ENCODE measurements at regions not wholly inside any gene's neighbourhood (a gene's known extent, or its start where the extent isn't known, plus 50 kb on each side); places are given as distances from the start of the nearest gene placed in this dataset.

DNA sequence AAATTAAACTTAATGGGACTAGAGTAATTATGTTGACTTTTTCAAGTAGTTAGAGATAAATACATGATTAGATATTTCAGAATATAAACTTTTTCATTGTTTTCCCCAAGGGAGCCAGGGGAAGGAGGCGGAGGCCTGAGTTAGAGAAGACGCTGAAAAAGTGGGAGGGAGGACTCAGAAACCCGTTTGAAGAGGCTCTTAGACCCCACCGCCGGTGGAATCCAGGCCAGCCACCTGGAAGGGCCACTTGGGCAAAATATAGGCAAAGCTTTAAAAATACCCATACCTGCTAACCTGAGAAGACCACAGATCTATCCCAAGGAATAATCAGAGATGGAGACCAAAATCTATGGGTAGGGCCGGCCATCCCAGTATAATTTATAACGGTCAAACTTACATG, 242.6 kb downstream of the PTPRU start:
- Histone ChIP-seq H3K36me3 (ENCODE audit: insufficient read depth, low read length) (no peaks in the 10 kb centered on the region), H3K9me2 (replicated peaks; ENCODE audit: low read depth, low read length) (no peaks in the 10 kb centered on the region), H3F3A (ENCODE audit: low read depth) (no peaks in the 10 kb centered on the region), H4K20me1 (ENCODE audit: insufficient read depth, low read length, poor library complexity, severe bottlenecking) (no peaks in the 10 kb centered on the region), H3K4me2 (ENCODE audit: low read depth, low read length, poor library complexity, severe bottlenecking) (no peak overlapping the region), H3K9ac (ENCODE audit: low read depth, low read length, poor library complexity, severe bottlenecking) (no peak overlapping the region), H3K4me3 (ENCODE audit: low read length, poor library complexity, severe bottlenecking) (no peak overlapping the region), H3K27me3 (ENCODE audit: insufficient read depth, low read length, poor library complexity, severe bottlenecking) (no peaks in the 10 kb centered on the region), H3K9me3 (ENCODE audit: insufficient read depth, low read depth, low read length) (no peaks in the 10 kb centered on the region), H3K4me1 (ENCODE audit: insufficient read depth, low read length, poor library complexity, severe bottlenecking) (no peaks in the 10 kb centered on the region), H3K79me2 (ENCODE audit: insufficient read depth, low read length) (no peaks in the 10 kb centered on the region), H2AFZ (ENCODE audit: low read length) (no peak overlapping the region)
- TF ChIP-seq, protein P1, sequence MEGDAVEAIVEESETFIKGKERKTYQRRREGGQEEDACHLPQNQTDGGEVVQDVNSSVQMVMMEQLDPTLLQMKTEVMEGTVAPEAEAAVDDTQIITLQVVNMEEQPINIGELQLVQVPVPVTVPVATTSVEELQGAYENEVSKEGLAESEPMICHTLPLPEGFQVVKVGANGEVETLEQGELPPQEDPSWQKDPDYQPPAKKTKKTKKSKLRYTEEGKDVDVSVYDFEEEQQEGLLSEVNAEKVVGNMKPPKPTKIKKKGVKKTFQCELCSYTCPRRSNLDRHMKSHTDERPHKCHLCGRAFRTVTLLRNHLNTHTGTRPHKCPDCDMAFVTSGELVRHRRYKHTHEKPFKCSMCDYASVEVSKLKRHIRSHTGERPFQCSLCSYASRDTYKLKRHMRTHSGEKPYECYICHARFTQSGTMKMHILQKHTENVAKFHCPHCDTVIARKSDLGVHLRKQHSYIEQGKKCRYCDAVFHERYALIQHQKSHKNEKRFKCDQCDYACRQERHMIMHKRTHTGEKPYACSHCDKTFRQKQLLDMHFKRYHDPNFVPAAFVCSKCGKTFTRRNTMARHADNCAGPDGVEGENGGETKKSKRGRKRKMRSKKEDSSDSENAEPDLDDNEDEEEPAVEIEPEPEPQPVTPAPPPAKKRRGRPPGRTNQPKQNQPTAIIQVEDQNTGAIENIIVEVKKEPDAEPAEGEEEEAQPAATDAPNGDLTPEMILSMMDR (conservative IDR thresholded peaks at IDR 0.05; ENCODE audit: low read length) = no peak
- TF ChIP-seq EZH2phosphoT487 (IDR thresholded peaks at IDR 0.05; ENCODE audit: borderline replicate concordance) = no peak

DNA sequence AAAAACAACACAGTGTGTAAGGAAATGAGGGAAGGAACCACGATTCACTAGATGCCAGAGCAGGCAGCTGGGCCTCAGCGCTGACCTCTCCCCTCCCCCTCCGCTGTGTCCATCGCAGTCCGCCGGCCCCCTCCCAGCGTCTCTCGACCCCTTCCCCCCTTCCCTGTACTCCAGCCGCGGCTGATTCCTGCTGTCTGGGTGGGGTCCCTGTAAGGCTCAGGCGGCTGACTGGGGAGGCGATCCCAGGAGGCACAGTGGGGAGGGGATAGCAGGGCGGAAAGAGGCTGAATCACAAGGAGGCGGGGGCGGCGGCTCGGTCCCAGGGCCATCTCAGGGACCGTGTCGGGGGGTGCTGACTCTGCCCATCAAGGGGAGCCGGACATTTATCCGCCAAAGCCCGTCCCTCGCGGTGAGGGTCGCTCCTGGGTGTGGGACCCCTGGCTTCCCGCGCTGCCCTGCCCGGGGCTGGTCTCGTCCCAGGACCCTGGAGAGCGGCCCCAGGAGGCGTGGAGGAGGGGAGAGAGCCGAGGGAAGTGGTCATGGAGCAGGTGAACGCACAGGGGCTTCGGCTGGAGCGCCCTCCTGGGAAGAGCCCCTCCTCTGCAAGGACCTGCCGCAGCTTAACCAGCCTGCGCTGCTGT, 241.9 kb downstream of the PTPRU start:
- Histone ChIP-seq H3K79me2 (ENCODE audit: insufficient read depth, low read length) (no peaks in the 10 kb centered on the region), H3K4me1 (ENCODE audit: insufficient read depth, low read length, poor library complexity, severe bottlenecking) (no peaks in the 10 kb centered on the region), H2AFZ (ENCODE audit: low read length) (no peak overlapping the region), H3K9me2 (replicated peaks; ENCODE audit: low read depth, low read length) (no peaks in the 10 kb centered on the region), H4K20me1 (ENCODE audit: insufficient read depth, low read length, poor library complexity, severe bottlenecking) (no peaks in the 10 kb centered on the region), H3K36me3 (ENCODE audit: insufficient read depth, low read length) (no peaks in the 10 kb centered on the region), H3F3A (ENCODE audit: low read depth) (no peaks in the 10 kb centered on the region), H3K4me2 (ENCODE audit: low read depth, low read length, poor library complexity, severe bottlenecking) (no peak overlapping the region), H3K27me3 (ENCODE audit: insufficient read depth, low read length, poor library complexity, severe bottlenecking) (no peaks in the 10 kb centered on the region), H3K4me3 (ENCODE audit: low read length, poor library complexity, severe bottlenecking) (no peak overlapping the region), H3K9ac (ENCODE audit: low read depth, low read length, poor library complexity, severe bottlenecking) (no peak overlapping the region), H3K9me3 (ENCODE audit: insufficient read depth, low read depth, low read length) (no peaks in the 10 kb centered on the region)
- TF ChIP-seq, protein P1 (conservative IDR thresholded peaks at IDR 0.05; ENCODE audit: low read length) = no peak
- TF ChIP-seq EZH2phosphoT487 (IDR thresholded peaks at IDR 0.05; ENCODE audit: borderline replicate concordance) = no peak

DNA sequence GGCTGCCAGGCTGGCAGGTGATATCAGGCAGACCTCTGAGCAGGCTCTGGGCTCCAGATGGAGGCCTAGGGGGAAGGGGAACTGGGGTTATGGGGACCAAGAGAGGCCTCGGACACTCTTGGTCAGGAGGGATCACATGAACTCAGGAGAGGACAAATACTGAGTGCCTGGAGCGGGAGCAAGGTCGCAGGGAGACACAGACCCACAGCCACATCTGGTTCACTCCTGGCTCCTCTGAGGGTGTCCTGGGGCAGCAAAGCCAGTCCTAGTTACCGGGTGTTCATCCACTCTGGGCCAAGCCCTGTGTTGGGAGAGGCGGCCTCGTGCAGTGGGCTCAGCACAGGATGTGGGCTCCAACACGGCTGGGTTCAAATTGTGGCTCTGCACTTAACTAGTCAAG, 239.0 kb downstream of the PTPRU start:
- Histone ChIP-seq H3F3A (ENCODE audit: low read depth) (no peaks in the 10 kb centered on the region), H3K4me1 (ENCODE audit: insufficient read depth, low read length, poor library complexity, severe bottlenecking) (no peaks in the 10 kb centered on the region), H3K9me3 (ENCODE audit: insufficient read depth, low read depth, low read length) (no peaks in the 10 kb centered on the region), H3K27me3 (ENCODE audit: insufficient read depth, low read length, poor library complexity, severe bottlenecking) (no peaks in the 10 kb centered on the region), H3K4me3 (ENCODE audit: low read length, poor library complexity, severe bottlenecking) (no peak overlapping the region), H4K20me1 (ENCODE audit: insufficient read depth, low read length, poor library complexity, severe bottlenecking) (no peaks in the 10 kb centered on the region), H3K36me3 (ENCODE audit: insufficient read depth, low read length) (no peaks in the 10 kb centered on the region), H3K79me2 (ENCODE audit: insufficient read depth, low read length) (no peaks in the 10 kb centered on the region), H3K9me2 (replicated peaks; ENCODE audit: low read depth, low read length) (no peaks in the 10 kb centered on the region), H3K4me2 (ENCODE audit: low read depth, low read length, poor library complexity, severe bottlenecking) (no peak overlapping the region), H3K9ac (ENCODE audit: low read depth, low read length, poor library complexity, severe bottlenecking) (no peak overlapping the region), H2AFZ (ENCODE audit: low read length) (no peak overlapping the region)
- TF ChIP-seq EZH2phosphoT487 (IDR thresholded peaks at IDR 0.05; ENCODE audit: borderline replicate concordance) = no peak
- TF ChIP-seq, protein P1 (conservative IDR thresholded peaks at IDR 0.05; ENCODE audit: low read length) = no peak
